ENCODE measurements at regions not wholly inside any gene's neighbourhood (a gene's known extent, or its start where the extent isn't known, plus 50 kb on each side); places are given as distances from the start of the nearest gene placed in this dataset.

DNA sequence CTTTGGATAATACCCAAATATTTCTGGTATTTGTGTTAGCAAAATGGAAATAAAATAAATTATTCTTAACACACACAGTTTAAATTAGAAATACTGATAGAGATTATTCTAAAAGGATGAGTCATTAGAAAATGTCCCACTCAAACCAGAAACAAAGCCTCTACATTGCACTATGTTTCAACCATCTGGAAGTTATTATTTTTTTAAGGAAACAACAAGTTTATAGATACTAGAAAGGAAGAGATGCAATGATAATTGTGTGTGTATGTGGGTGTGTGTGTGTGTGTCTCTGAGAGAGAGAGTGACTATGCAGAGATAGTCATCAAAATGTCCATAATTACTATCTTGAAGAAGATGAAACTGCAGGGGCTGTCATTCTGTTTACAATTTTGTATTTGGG, 1340.5 kb downstream of the ROBO1 start:
- TF ChIP-seq CTCF (conservative IDR thresholded peaks at IDR 0.05; ENCODE audit: low read length): no peak
- no peak for TF ChIP-seq EZH2phosphoT487 (IDR thresholded peaks at IDR 0.05; ENCODE audit: borderline replicate concordance, low read depth, low read length)
